Panc1 (cell line): ENCODE measurements at regions not wholly inside any gene's neighbourhood (a gene's known extent, or its start where the extent isn't known, plus 50 kb on each side); places are given as distances from the start of the nearest gene placed in this dataset.

Experiments
- CTCF ChIP-seq: fragments of 450-650 bp; IDR thresholded peaks from 2 replicates; pipeline ENCODE4 v1.5.1; 2017; ENCODE audit warnings: mild to moderate bottlenecking
- POLR2AphosphoS5 ChIP-seq: IDR thresholded peaks from 2 replicates; pipeline ENCODE4 v1.6.1; 2012; ENCODE audit warnings: mild to moderate bottlenecking, low read depth, low read length, moderate library complexity
- REST ChIP-seq, 2 experiments: IDR thresholded peaks; 2 replicates each; pipeline ENCODE4 v1.6.1; 2011 to 2012; ENCODE audit warnings: low read depth in 2 of 2, control low read depth in 1 of 2, low read length in 1 of 2, mild to moderate bottlenecking in 1 of 2, moderate library complexity in 1 of 2; ENCODE audit not compliant: insufficient read depth in 1 of 2
- SIN3A ChIP-seq: IDR thresholded peaks from 2 replicates; pipeline ENCODE4 v1.6.1; 2012; ENCODE audit warnings: low read depth, mild to moderate bottlenecking, low read length, moderate library complexity, borderline replicate concordance; ENCODE audit not compliant: insufficient read depth

DNA sequence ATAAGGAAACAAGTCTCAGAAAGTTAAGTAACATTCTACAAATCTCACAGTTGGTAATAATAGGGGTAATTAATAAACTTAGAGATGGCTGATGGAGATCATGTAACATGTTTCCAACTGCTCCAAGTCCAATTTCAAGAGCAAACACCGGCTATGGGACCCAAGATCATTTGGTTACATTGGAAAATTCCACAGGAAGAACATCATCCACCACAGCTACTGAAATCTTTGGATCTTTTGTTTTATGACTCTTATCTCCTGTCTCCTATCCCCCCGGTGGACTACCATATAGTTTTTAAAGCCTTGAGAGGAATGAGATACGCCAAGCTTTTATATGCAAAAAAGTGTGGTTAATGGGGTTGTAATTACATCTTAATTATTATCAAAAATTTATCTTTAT is 216.1 kb downstream of the WNT5A start:
- no peak for TF ChIP-seq CTCF
- TF ChIP-seq POLR2AphosphoS5 = no peak
- TF ChIP-seq REST (IDR thresholded peaks at IDR 0.05; ENCODE audit: insufficient read depth in 1 of 2, low read depth in 2 of 2, low read length in 1 of 2) = no peak
- no peak for TF ChIP-seq SIN3A
